Stomach (tissue), 4 donors: ENCODE measurements at regions not wholly inside any gene's neighbourhood (a gene's known extent, or its start where the extent isn't known, plus 50 kb on each side); places are given as distances from the start of the nearest gene placed in this dataset.

Source experiments
- EP300 ChIP-seq: sonication (generic); formaldehyde crosslinking; IDR thresholded peaks from one replicate; pipeline ENCODE4 v1.6.1; 2017; ENCODE audit warnings: antibody characterized with exemption
- POLR2A ChIP-seq, 4 donors: fragments of 450-650 bp; IDR thresholded peaks; one replicate each; pipeline ENCODE4 v1.6.1; 2016; ENCODE audit warnings: antibody characterized with exemption in 4 of 4, control low read depth in 2 of 4, mild to moderate bottlenecking in 1 of 4, moderate library complexity in 1 of 4

- TF ChIP-seq POLR2A (IDR thresholded peaks at IDR 0.05), result no peak
- no peak for TF ChIP-seq EP300
Measured at GRCh38 chr5:135149956-135150723, 116.1 kb upstream of the PITX1 start.
